Heart left ventricle (tissue), 16 donors: ENCODE measurements at regions not wholly inside any gene's neighbourhood (a gene's known extent, or its start where the extent isn't known, plus 50 kb on each side); places are given as distances from the start of the nearest gene placed in this dataset.

Source experiments
- ATAC-seq, 4 donors: fragments of 200-7000 bp; cut with Tn5 transposase; one replicate each; pipeline ENCODE4 v1.9.1; 2020 to 2022; ENCODE audit warnings: moderate library complexity in 4 of 4, mild to moderate bottlenecking in 3 of 4, moderate number of reproducible peaks in 1 of 4
- DNase-seq, 5 donors: peaks; one replicate each; pipeline ENCODE4 v3.0.0-alpha.2; 2020
- H3K27ac ChIP-seq, 12 donors: fragments of 200-600 bp; sonication (generic) in 4 of 12; one replicate each; pipeline versions ENCODE4 v1.5.0 to v1.8.0; 2016 to 2022; ENCODE audit warnings: mild to moderate bottlenecking in 2 of 12
- H3K27me3 ChIP-seq, 9 donors: fragments of 200-600 bp; sonication (generic) in 2 of 9; one replicate each; pipeline versions ENCODE4 v1.5.1 to v1.8.0; 2016 to 2022; ENCODE audit warnings: mild to moderate bottlenecking in 3 of 9
- H3K36me3 ChIP-seq, 9 donors: fragments of 200-600 bp; sonication (generic) in 2 of 9; one replicate each; pipeline versions ENCODE4 v1.5.0 to v1.8.0; 2018 to 2022; ENCODE audit warnings: mild to moderate bottlenecking in 2 of 9
- H3K4me1 ChIP-seq, 12 donors: fragments of 200-600 bp; sonication (generic) in 4 of 12; one replicate each; pipeline versions ENCODE4 v1.5.0 to v1.8.0; 2016 to 2022; ENCODE audit warnings: mild to moderate bottlenecking in 3 of 12
- H3K4me3 ChIP-seq, 12 donors: fragments of 200-600 bp; sonication (generic) in 4 of 12; one replicate each; pipeline versions ENCODE4 v1.5.0 to v1.8.0; 2017 to 2022; ENCODE audit warnings: mild to moderate bottlenecking in 9 of 12, moderate library complexity in 4 of 12
- H3K9me3 ChIP-seq, 12 donors: fragments of 200-600 bp; sonication (generic) in 4 of 12; one replicate each; pipeline versions ENCODE4 v1.5.0 to v1.8.0; 2016 to 2022; ENCODE audit warnings: mild to moderate bottlenecking in 1 of 12
- POLR2A ChIP-seq, 2 donors: fragments of 450-650 bp; IDR thresholded peaks; one replicate each; pipeline ENCODE4 v1.6.1; 2017; ENCODE audit warnings: antibody characterized with exemption in 2 of 2, mild to moderate bottlenecking in 2 of 2, moderate library complexity in 2 of 2
- WGBS, 4 donors: extraction: QIAGEN DNeasy Blood & Tissue Kit in 2 of 4; methylation state at CpG; one replicate each; pipeline versions ENCODE4 v1.1.5 to v1.1.7; 2013 to 2018; 5-methylcytosine and 5-hydroxymethylcytosine counted together
- intact Hi-C, 10 donors: fragments of 100-400 bp; cut with DNase I; formaldehyde crosslinking; loops; one replicate each; pipeline versions ENCODE4 v1.11.1 to v1.14.2; 2022
- TF ChIP-seq, protein P1 (sequence below), 12 donors: fragments of 200-600 bp; sonication (generic) in 4 of 12; IDR thresholded peaks; one replicate each; pipeline versions ENCODE4 v1.5.0 to v1.8.0; 2018 to 2022; ENCODE audit warnings: antibody characterized with exemption in 12 of 12, mild to moderate bottlenecking in 5 of 12
- donor health status: ischemic (EF 13 %, LVEDD 7.1; RV severe dilation, severe dysfunction).
- donor health status: healthy with polysubstance abuse.
- donor health status: DM: no; HTN: yes; CAD: no.
- donor health status: DM: no; HTN: no; CAD: no.
- donor health status: ischemic (EF 25% LVEDD 6.9; RV normal size, moderate dysfunction).
- donor health status: ischemic (EF 25% LVEDD 5.7; RV mildly dilated, moderate dysfunction).
- donor health status: healthy.
- donor health status: DM: yes; HTN: yes; CAD: no.
- donor health status: ischemic (EF 35%, LVEDD 5.7; RV mildly dilated, moderate dysfunction).
- donor health status: nonischemic (EF 11% LVEDD 7.7; RV severe dilation, severe dysfunction).
- donor health status: DM: yes; HTN: yes; CAD: no.
- donor health status: PGD.
- donor health status: ischemic (EF 29% LVEDD 5.4; RV normal size, mild dysfunction).
- donor health status: nonischemic (EF 23%, LVEDD 6.1; RV moderate dilation, normal function).

DNA sequence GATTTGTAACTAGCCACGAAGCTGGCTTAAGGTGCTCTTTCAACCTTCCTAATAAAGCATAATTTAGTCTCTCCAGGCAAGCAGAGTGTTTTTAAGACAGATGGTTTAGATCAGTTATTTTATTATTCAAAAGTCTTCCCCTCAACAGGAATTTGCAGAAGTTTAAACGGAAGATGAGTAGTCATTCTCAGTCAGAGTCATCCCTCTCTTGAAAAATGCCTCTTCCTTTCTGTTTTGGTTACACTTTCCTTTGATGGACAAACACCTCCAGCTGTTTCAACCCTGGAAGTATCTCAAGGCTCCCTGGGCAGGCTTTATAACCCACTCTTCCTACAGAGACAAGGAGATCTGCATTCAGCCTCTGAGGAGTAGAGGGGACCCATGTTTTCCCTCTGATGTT, 60.3 kb upstream of the POU2AF2 start:
- intact Hi-C loops = loop anchor here in 1 of 10 donors (10.0 kb wide), 1 partner anchor 60 kb away; no protein-coding TSS in a partner anchor
- DNase-seq (no peak), ATAC-seq (no peak)
- TF ChIP-seq POLR2A (IDR thresholded peaks at IDR 0.05) = no peak
- TF ChIP-seq, protein P1, sequence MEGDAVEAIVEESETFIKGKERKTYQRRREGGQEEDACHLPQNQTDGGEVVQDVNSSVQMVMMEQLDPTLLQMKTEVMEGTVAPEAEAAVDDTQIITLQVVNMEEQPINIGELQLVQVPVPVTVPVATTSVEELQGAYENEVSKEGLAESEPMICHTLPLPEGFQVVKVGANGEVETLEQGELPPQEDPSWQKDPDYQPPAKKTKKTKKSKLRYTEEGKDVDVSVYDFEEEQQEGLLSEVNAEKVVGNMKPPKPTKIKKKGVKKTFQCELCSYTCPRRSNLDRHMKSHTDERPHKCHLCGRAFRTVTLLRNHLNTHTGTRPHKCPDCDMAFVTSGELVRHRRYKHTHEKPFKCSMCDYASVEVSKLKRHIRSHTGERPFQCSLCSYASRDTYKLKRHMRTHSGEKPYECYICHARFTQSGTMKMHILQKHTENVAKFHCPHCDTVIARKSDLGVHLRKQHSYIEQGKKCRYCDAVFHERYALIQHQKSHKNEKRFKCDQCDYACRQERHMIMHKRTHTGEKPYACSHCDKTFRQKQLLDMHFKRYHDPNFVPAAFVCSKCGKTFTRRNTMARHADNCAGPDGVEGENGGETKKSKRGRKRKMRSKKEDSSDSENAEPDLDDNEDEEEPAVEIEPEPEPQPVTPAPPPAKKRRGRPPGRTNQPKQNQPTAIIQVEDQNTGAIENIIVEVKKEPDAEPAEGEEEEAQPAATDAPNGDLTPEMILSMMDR (IDR thresholded peaks at IDR 0.05) = no peak
- 35 to 58% (median 46%) methylated on average over 2 of the region's 2 CpGs for WGBS, 4 donors
- H3K4me3 ChIP-seq = no peak overlapping the region
- no peak overlapping the region for H3K27ac ChIP-seq
- no peaks in the 10 kb centered on the region for H3K36me3 ChIP-seq
- peaks cover 0 to 6% (median 0%) of the 10 kb centered on the region in 12 donors for H3K4me1 ChIP-seq
- H3K27me3 ChIP-seq = peaks cover 0 to 8% (median 0%) of the 10 kb centered on the region in 9 donors
- peaks cover 0 to 14% (median 0%) of the 10 kb centered on the region in 12 donors for H3K9me3 ChIP-seq

DNA sequence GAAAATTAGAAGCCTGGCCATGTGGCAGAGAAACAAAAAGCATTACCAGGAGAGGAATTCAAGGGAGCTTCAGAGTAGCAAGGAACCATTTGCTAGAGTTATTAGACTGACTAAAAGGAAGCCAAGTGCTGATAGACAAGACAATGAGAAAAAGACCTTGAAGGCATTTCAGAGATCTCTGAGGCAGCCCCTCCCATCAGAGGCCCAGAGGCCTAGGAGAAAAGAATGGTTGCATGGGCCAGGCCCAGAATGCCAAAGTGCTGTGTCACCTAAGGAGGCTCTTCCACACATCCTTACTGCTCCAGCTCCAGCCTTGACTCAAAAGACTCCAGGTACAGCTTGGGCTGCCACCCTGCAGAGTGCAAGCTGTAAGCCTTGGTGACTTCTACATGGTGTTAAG, 61.8 kb upstream of the POU2AF2 start:
- TF ChIP-seq, protein P1 (IDR thresholded peaks at IDR 0.05) = no peak
- TF ChIP-seq POLR2A (IDR thresholded peaks at IDR 0.05) = no peak
- no peak overlapping the region for H3K27ac ChIP-seq
- no peak overlapping the region for H3K4me3 ChIP-seq
- ATAC-seq (no peak), DNase-seq (no peak)
- H3K36me3 ChIP-seq = no peaks in the 10 kb centered on the region
- peaks cover 0 to 5% (median 0%) of the 10 kb centered on the region in 9 donors for H3K27me3 ChIP-seq
- peaks cover 0 to 14% (median 0%) of the 10 kb centered on the region in 12 donors for H3K9me3 ChIP-seq
- intact Hi-C loops = loop anchor here in 1 of 10 donors (10.0 kb wide), 1 partner anchor 59 kb away; no protein-coding TSS in a partner anchor
- H3K4me1 ChIP-seq = peaks cover 0 to 6% (median 0%) of the 10 kb centered on the region in 12 donors

DNA sequence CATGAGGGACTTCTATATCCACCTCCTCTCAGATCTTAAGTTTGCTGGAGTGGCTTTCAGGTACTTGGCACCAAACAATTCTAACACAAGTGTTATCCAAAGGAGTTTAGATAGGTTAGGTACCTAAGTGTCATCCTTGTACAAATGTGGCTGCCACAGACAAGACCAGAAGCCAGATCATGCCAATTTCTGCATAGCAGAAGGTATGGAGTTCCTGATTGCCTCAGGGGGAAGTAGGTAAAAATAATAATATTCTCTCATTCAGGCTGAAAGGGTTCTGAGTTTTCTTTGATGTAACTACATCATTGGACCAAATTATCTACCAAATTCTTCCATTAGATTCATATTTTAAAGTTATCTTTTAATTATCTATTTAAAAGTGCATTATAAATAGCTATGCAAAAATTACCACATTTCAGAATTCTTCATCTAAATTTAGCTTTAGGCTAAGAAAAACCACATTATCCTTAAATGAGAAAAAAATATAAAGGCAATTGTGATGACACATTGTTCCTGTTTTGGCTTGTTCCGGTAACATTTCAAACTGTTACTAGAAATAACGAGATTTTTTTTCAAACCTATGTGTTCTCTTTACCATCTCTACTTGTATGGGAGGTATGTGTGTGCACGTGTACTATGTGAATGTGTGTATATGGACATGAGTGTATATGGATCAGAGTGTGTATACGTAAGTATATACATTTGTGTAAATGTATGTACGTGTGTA, 66.2 kb upstream of the POU2AF2 start:
- Histone ChIP-seq H3K27ac (no peak overlapping the region), H3K9me3 (no peaks in the 10 kb centered on the region), H3K4me3 (no peak overlapping the region), H3K27me3 (no peaks in the 10 kb centered on the region), H3K36me3 (no peaks in the 10 kb centered on the region), H3K4me1 (peaks cover 0 to 7% (median 0%) of the 10 kb centered on the region in 12 donors)
- TF ChIP-seq POLR2A (IDR thresholded peaks at IDR 0.05) = no peak
- TF ChIP-seq, protein P1 (IDR thresholded peaks at IDR 0.05) = no peak
- ATAC-seq = no peak
- WGBS, 4 donors = 56 to 66% (median 61%) methylated on average over 5 of the region's 5 CpGs
- no peak for DNase-seq
- intact Hi-C loops = no loop called here

DNA sequence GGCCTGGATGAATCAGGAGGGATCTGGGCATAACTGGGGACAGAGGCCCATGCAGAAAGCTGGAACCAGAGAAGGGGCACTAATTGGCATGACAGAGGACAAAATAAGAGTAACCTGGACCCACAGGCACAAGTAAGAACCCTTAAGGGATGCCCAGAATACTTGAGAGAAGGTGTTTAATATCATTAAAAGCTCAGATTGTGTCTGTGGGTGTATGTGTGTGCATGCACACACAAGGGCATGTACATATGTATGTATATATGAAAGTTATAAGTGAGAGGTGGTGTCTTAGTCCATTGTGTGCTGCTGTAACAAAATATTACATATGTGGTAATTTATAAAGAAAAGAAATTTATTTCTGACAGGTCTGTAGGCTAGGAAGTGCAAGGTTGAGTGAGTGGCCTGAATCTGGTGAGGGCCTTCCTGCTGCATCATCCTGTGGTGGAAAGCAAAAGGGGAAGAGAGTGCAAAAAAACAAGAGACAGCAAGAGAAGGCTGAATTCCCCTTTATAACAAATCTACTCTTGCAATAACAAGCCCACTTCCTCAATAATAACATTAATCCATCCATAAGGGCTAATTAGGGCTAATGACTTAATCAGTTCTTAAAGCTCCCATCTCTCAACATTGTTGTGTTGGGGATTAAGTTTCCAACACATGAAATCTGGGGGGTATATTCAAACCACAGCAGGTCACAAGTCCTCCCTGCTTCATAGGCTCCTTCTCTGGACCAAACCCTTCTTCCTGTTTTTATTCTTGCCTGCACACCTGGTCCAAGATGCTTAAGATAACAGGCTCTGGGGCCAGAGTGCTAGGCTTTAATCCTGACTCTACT, 68.3 kb upstream of the POU2AF2 start:
- intact Hi-C loops = no loop called here
- H3K4me3 ChIP-seq = no peak overlapping the region

More for the DNA sequence above, 68.3 kb upstream of the POU2AF2 start:
- TF ChIP-seq, protein P1 (IDR thresholded peaks at IDR 0.05) = no peak
- no peak for TF ChIP-seq POLR2A (IDR thresholded peaks at IDR 0.05)
- Histone ChIP-seq H3K36me3 (no peaks in the 10 kb centered on the region), H3K4me1 (peaks cover 0 to 7% (median 0%) of the 10 kb centered on the region in 12 donors), H3K27me3 (no peaks in the 10 kb centered on the region), H3K9me3 (no peaks in the 10 kb centered on the region), H3K27ac (no peak overlapping the region)
- no peak for DNase-seq
- no peak for ATAC-seq
